PC-3 (cell line): ENCODE measurements at regions not wholly inside any gene's neighbourhood (a gene's known extent, or its start where the extent isn't known, plus 50 kb on each side); places are given as distances from the start of the nearest gene placed in this dataset.

Experiments
- CTCF ChIP-seq: fragments of 300-600 bp; sonication (generic); conservative IDR thresholded peaks from 2 replicates; pipeline ENCODE4 v1.5.1; 2017; ENCODE audit warnings: antibody characterized with exemption, low read depth, mild to moderate bottlenecking, low read length
- EZH2 ChIP-seq: fragments of 300-600 bp; sonication (generic); IDR thresholded peaks from one replicate; pipeline ENCODE4 v1.6.1; 2017; ENCODE audit warnings: antibody characterized with exemption, mild to moderate bottlenecking, low read length; ENCODE audit not compliant: unreplicated experiment
- EZH2phosphoT487 ChIP-seq: fragments of 300-600 bp; sonication (generic); IDR thresholded peaks from 2 replicates; pipeline ENCODE4 v1.6.1; 2018; ENCODE audit warnings: mild to moderate bottlenecking, antibody characterized with exemption, low read length, borderline replicate concordance

GRCh38 chr9:13397661-13398060, 118.2 kb upstream of the MPDZ start:
- TF ChIP-seq CTCF (no peak), EZH2phosphoT487 (no peak), EZH2 (no peak)
